Gastroesophageal sphincter (tissue), 3 donors: ENCODE measurements at regions not wholly inside any gene's neighbourhood (a gene's known extent, or its start where the extent isn't known, plus 50 kb on each side); places are given as distances from the start of the nearest gene placed in this dataset.

Source experiments
- POLR2A ChIP-seq, 2 donors: fragments of 450-650 bp; IDR thresholded peaks; one replicate each; pipeline ENCODE4 v1.6.1; 2017; ENCODE audit warnings: antibody characterized with exemption in 2 of 2, mild to moderate bottlenecking in 2 of 2, moderate library complexity in 1 of 2
- TF ChIP-seq, protein P1 (sequence below), 4 experiments: fragments of 200-600 bp in 2 of 4; fragments of 450-650 bp in 2 of 4; sonication (generic) in 1 of 4; IDR thresholded peaks; one replicate each; pipeline ENCODE4 v1.5.1; 2017 to 2019; ENCODE audit warnings: antibody characterized with exemption in 4 of 4, mild to moderate bottlenecking in 2 of 4, moderate library complexity in 2 of 4

DNA sequence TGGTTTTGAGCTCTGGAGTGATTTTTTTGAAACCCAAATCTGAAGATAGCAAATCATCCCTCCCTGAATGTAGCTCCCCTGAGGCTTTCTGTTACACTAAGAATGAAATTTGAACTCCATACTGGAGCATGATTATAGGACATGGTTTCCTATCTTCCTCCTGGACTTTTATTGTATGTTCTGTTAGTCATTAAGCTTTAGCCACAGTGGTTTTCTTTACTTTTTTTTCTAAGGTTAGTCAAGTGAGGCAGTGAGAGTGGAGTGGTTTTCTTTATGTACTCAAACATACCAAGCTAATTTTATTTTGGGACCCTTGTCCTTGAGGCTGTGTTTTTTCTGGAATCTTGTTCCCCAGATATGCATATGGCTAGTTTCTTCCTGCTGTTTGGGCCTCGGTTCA, 55.2 kb upstream of the FRMD4B start:
- TF ChIP-seq, protein P1, sequence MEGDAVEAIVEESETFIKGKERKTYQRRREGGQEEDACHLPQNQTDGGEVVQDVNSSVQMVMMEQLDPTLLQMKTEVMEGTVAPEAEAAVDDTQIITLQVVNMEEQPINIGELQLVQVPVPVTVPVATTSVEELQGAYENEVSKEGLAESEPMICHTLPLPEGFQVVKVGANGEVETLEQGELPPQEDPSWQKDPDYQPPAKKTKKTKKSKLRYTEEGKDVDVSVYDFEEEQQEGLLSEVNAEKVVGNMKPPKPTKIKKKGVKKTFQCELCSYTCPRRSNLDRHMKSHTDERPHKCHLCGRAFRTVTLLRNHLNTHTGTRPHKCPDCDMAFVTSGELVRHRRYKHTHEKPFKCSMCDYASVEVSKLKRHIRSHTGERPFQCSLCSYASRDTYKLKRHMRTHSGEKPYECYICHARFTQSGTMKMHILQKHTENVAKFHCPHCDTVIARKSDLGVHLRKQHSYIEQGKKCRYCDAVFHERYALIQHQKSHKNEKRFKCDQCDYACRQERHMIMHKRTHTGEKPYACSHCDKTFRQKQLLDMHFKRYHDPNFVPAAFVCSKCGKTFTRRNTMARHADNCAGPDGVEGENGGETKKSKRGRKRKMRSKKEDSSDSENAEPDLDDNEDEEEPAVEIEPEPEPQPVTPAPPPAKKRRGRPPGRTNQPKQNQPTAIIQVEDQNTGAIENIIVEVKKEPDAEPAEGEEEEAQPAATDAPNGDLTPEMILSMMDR (IDR thresholded peaks at IDR 0.05) = no peak
- no peak for TF ChIP-seq POLR2A (IDR thresholded peaks at IDR 0.05)
